HG02870 (cell line): ENCODE measurements at regions not wholly inside any gene's neighbourhood (a gene's known extent, or its start where the extent isn't known, plus 50 kb on each side); places are given as distances from the start of the nearest gene placed in this dataset.
"Not testable (repeated sequence)": the region's sequence is repeated elsewhere in the genome, so short reads cannot be mapped to it uniquely, and the experiment has no call there.

Experiments used
- ATAC-seq: cut with Tn5 transposase; IDR thresholded peaks from one replicate; pipeline ENCODE4 v1.9.1; 2021; ENCODE audit warnings: mild to moderate bottlenecking, moderate library complexity; ENCODE audit not compliant: unreplicated experiment

DNA sequence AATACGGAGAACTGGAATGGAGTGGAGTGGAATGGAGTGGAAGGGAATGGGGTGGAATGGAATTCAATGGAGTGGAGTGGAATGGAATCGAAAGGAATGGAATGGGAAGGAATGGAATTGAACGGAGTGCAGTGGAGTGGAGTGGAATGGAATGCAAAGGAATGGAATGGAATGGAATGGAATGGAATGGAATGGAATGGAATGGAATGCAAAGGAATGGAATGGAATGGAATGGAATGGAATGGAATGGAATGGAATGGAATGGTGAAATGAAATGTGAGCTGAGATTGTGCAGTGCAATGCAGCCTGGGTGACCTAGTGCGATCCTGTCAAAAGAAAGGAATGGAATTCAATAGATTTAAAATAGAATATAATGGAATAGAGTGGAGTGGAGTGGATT lies 357.3 kb upstream of the WSB1 start:
- ATAC-seq: not testable (repeated sequence)

DNA sequence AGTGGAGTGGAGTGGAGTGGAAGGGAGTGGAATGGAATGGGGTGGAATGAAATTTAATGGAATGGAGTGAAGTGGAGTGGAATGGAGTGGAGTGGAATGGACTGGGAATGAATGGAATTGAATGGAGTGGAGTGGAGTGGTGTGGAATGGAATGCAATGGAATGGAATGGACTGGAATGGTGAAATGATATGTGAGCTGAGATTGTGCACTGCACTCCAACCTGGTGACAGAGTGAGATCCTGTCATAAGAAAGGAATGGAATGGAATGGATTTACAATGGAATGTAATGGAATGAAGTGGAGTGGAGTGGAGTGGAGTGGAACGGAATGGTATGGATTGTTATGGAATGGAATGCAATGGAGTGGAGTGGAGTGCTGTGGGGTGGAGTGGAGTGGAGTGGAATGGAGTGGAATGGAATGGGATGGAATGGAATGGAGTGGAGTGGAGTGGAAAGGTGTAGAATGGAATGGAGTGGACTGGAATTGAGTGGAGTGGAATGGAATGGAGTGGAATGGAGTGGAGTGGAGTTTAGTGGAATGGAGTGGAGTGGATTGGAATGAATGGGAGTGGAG lies 356.1 kb upstream of the WSB1 start:
- not testable (repeated sequence) for ATAC-seq

DNA sequence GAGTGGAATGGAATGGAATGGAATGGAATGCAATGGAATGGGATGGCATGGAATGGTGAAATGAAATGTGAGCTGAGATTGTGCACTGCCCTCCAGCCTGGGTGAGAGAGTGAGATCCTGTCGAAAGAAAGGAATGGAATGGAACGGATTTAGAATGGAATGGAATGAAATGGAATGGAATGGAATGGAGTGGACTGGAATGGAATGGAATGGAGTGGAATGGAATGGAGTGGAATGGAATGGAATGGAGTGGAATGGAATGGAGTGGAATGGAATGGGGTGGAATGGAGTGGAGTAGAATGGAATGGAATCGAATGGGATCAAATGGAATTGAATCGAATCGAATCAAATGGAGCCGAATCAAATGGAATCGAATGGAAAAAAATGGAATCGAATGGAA lies 354.2 kb upstream of the WSB1 start:
- ATAC-seq: not testable (repeated sequence)

DNA sequence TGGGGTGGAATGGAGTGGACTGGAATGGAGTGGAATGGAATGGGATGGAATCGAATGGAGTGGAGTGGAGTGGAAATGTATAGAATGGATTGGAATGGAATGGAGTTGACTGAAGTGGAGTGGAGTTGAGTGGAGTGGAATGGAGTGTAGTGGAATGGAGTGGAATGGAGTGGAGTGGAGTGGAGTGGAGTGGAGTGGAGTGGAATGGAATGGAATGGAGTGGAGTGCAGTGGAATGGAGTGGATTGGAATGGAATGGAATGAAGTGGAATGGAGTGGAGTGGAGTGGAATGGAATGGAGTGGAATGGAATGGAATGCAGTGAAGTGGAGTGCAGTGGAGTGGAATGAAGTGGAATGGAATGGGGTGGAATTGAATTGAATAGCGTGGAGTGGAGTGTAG lies 353.3 kb upstream of the WSB1 start:
- not testable (repeated sequence) for ATAC-seq

DNA sequence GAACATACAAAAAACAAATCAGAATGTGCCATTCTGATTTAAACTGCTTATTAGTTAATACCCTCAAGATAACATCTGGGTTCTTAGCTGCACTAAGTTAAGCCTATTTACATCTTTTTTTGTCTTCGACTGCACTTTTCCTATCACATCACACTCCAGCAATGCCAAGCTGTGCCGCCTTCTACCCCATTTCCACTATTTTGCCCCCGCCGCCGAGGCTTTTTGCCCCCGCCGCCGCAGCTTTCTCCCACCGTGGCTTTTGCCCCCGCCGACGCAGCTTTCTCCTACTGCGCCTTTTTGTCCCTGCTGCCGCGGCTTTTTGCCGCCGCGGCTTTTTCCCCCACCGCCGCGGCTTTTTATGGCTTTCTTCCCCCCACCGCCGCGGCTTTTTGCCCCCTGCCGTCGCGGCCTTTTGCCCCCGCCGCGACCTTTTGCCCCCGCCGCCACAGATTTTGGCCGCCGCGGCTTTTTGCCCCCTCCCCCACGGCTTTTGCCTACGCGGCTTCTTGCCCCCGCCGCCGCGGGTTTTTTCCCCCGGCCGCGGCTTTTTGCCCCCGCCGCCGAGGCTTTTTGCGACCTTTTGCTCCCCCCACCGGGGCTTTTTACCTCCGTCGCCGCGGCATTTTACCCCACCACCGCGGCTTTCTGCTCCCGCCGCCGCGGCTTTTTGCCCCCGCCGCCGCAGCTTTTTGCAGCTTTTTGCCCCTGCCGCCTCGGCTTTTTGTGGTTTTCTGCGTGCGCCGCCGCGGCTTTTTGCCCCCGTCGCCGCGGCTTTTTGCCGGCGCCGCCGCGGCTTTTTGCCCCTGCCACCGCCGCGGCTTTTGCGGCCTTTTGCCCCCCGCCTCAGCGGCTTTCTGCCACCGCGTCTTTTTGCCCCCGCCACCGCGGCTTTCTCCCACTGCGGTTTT lies 331.4 kb upstream of the WSB1 start:
- ATAC-seq: no peak

DNA sequence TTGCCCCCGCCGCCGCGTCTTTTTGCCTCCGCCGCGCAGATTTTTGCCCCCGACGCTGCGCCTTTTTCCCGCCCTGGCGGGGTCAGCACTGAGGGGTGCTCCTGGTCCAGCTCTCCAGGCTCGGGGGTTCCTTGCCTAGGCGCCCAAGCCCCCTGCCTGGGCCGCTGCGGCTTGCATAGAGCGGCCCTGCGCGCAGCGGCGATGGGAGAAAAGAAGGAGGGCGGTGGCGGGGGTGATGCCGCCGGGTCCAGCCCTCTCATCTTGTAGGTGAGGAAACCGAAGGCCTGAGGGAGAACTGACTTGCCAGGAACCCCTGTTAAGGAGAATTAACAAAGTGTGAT lies 330.8 kb upstream of the WSB1 start:
- no peak for ATAC-seq

DNA sequence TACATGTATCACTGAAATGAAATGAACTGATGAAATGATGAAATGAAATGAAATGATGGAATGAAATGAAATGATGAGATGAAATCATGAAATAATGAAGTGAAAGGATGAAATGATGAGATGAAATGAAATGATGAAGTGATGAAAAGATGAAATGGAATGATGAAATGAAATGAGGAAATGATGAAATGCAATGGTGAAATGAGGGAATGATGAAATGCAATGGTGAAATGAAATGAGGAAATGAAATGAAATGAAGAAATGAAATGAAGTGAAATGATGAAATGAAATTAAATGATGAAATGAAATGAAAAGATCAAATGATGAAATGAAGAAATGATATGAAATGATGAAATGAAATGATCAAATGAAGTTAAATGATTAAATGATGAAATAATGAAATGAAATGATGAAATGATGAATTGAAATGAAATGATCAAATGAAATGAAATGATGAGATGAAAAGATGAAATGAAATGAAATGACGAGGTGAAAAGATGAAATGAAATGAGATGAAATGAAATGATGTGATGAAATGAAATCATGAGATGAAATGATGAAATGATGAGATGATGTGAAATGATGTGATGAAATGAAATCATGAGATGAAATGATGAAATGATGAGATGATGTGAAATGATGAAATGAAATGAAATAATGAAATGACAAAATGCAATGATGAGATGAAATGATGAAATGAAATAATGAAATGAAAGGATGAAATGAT lies 327.9 kb upstream of the WSB1 start:
- ATAC-seq: not testable (repeated sequence)

DNA sequence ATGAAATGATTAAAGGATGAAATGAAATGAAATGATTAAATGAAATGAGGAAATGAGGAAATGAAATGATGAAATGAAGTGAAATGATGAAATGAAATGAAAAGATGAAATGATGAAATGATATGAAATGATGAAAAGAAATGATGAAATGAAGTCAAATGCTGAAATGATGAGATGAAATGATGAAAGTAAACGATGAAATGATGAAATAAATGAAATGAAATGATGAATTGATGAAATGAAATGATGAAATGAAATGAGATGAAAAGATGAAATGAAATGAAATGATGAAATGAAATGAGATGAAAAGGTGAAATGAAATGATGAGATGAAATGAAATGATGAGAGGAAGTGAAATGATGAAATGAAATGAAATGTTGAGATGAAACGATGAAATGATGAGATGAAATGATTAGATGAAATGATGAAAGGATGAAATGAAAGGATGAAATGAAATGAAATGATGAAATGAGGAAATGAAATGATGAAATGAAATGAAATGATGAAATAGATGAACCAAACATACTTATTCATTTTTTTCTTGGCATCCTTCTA lies 327.2 kb upstream of the WSB1 start:
- ATAC-seq: not testable (repeated sequence)

DNA sequence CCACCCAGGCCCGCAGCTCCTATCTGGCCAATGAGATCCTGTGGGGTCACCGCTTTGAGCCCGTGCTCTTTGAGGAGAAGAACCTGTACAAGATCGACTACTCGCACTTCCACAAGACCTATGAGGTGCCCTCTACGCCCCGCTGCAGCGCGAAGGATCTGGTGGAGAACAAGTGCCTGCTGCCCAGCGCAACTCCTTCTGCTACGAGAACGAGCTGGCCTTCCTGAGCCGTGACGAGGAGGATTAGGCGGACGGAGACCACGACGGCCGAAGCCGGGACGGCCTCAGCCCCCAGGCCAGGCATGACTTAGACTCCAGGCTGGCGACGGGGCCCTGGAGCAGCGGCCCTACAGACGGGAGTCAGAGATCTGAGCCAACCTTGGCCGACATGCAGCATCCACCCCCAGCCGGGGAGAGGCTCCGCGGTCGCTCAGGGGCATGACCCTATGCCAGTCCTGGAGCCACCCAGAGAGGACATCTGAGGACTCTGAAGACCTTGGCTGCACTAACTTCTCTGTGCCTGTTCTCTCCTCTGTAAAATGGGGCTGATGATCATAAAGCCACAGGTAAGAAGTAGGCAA lies 312.0 kb upstream of the WSB1 start:
- not testable (repeated sequence) for ATAC-seq

DNA sequence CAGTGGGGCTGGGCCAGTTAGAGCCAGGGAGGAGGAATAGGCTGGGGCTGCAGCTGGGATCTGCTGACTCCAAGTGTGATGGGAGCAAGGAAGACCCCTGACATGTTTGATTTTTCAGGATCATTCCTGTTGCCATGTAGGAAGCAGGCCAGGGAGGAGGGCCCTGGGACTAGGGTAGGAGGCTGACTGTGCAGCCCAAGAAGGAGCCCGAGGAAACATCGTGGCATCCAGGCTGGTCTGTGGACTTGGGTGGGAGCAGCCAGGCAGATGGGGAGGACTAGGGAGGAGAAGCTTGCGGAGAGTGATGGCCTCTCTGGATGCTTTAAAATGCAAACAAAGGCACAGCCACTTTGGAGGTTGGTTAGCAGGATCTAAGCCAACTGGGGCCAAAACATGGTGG lies 311.4 kb upstream of the WSB1 start:
- not testable (repeated sequence) for ATAC-seq

DNA sequence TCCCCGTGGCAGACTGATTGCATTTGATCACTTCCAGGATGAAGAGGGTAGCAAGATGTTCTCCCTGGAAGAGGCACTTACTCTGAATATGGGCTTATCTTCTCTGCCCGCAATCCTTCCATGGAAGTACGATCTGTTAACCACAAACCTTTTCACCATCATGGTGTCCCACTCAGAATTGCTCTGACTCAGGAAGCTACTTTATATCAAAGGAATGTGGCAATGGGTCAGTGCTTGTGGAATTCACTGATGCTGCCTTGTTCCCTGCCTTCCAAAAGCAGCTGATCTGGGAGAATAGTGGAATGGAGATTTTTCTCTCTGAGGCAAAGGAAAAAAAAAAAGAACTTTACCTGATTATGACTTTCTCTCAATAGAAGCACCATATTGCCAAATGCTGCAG lies 306.1 kb upstream of the WSB1 start:
- ATAC-seq: not testable (repeated sequence)

DNA sequence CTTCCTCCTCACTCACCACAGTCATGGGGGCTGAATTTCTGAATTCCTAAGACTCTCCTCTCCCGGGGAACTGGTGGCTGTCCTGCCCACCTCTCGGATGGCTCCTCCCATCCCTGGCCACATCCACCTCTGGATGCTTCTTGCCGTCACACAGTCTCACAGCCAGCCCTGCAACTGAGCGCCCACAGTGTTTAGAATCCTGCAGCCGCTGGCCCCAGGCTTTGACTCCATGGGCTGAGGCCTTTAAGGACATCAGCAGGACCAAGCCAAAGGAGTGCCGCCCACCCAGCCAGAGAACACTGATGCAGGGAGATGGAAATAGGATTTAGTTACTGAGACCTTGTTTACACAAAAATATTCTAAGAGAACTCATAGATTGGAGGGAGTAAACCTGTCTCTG lies 299.3 kb upstream of the WSB1 start:
- ATAC-seq: not testable (repeated sequence)

DNA sequence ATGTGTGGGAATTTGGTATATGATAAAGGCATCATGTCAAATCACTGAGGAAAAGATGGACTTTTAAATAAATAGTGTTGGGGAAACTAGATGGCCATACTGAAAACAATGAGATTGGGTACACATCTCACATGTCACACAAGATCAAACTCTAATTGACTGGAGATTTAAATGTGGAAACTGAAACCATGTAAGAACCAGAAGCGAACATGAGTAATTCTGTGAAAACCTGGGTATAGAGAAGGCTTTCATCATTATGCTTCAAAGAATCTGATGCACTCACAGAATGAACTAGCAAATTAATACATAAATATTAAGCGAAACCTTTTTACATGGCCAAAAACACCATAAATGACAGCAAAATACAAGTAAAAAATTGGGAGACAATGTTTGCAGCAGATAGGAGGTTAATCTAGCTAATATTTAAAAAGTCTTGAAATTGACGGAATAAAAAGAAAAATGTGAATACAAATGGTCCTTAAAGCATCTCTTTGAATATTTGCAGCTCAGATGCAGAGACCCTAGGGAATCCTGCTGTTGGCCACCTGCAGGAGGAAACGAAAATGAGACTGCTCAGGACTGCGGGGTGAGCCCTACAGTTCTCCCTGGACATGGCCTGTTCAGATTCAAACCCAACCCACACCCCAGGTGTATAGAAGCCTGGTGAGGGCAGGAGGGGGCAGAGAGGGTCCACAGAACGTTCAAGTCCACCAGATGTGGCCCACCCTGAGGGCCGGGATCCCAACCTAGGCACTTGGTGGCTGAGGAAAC lies 297.6 kb upstream of the WSB1 start:
- ATAC-seq: not testable (repeated sequence)

DNA sequence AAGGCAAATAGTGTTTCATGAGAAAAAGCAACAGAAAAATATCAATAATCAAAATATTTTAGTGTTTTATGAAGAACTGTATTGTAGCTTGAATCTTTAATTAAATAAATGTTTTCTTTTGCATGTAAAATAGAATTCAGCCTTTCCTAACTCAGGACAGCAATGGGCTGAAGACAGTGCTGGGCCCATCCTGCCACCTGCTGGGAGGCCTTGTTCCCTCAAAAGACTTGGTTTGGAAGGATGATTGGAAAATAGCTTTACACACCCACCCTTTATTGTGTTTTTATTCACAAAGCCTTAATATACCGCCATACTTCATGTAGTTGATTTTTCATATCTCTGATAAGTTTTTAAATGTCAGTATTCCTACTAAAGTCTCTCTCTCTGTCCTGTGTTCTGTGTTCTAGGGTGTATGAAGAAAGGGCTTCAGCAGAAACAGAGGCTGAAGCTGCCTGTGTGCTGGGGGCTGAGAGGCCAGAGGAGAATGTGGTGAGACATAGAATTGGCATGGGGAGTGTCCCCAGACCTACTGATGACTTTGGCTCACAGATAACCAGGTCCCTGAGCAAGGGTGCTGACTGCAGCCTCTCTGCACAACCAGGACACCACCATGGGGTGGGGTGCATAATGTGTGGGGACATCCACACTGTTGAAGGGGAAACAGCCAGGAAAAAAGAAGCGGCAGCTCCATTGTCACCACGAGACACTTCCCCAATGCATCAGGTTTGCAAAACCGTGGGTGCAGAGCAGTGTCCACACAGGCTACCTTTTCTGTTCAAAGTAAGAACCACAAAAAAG lies 286.0 kb upstream of the WSB1 start:
- not testable (repeated sequence) for ATAC-seq

DNA sequence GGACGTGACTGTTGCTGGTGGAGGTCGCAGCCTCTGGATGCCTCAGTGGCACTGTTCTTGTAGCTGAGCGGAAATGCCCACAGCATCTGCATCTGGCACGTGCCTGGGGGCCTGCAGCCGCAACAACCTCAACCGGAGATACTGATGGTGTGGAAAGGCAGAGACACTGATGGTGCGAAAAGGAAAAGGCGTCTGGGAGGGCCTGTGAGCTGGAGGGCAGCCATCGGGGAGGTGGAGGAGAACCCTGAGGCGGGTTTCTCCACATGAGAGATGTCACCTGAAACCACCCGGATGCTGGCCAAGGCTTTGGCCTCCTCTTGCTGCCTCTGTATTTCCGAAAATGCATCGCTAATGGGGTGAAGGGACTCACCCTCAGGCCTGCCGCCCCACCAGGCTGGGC lies 284.8 kb upstream of the WSB1 start:
- no peak for ATAC-seq

DNA sequence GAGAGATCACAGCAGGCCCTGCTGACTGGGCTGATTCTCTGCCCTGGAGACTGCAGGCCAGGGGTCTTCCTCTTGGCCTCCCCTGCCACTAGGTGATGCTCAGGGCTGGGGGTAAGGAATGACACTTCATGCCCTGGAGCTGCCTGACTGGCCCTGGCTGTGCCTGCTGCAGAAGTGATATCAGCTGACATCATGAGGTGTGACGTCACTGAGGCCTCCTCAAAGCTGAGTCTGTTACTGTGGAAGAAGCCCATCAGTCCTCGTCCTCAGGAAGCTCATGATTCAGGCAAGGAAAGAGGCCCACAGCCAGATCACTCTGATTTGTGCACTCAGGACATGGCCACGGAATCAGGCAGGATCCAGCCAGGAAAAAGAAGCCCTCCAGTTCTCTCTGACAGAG lies 283.8 kb upstream of the WSB1 start:
- ATAC-seq: not testable (repeated sequence)

DNA sequence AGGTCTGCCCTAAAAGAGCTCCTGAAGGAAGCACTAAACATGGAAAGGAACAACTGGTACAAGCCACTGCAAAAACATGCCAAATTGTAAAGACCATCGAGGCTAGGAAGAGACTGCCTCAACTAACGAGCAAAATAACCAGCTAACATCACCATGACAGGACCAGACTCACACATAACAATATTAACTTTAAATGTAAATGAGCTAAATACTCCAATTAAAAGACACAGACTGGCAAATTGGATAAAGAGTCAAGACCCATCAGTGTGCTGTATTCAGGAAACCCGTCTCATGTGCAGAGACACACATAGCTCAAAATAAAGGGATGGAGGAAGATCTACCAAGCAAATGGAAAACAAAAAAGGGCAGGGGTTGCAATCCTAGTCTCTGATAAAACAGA lies 263.4 kb upstream of the WSB1 start:
- ATAC-seq: not testable (repeated sequence)

DNA sequence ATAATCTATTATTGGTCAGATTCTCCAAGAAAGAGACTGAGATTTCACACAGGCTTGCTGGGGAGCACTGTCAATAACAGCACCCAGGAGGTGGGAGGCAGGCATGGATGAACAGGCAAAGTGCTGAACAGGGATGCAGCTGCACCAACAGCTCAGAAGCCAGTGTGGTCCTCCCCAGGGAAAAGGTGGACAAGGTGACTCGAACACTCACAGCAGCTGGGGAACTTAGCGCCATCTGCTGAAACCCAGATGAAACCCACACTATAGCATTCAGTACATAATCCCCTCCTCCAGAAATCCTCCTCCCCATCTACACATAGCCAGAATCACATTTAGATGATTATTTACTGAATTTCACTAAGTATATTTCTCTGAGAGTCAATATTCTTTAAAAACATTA lies 255.2 kb upstream of the WSB1 start:
- no peak for ATAC-seq

DNA sequence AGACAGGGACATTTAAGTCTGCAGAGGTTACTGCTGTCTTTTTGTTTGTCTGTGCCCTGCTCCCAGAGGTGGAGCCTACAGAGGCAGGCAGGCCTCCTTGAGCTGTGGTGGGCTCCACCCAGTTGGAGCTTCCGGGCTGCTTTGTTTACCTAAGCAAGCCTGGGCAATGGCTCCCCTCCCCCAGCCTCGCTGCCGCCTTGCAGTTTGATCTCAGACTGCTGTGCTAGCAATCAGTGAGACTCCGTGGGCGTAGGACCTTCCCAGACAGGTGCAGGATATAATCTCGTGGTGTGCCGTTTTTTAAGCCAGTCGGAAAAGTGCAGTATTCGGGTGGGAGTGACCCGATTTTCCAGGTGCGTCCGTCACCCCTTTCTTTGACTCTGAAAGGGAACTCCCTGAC lies 248.9 kb upstream of the WSB1 start:
- ATAC-seq: not testable (repeated sequence)
